ENCODE measurements at regions not wholly inside any gene's neighbourhood (a gene's known extent, or its start where the extent isn't known, plus 50 kb on each side); places are given as distances from the start of the nearest gene placed in this dataset.

- TF ChIP-seq CTCF (IDR thresholded peaks at IDR 0.05) = no peak
- no peak for TF ChIP-seq POLR2A (IDR thresholded peaks at IDR 0.05)
Measured at GRCh38 chr12:77247542-77247941, 182.2 kb upstream of the E2F7 start.
